ENCODE measurements at regions not wholly inside any gene's neighbourhood (a gene's known extent, or its start where the extent isn't known, plus 50 kb on each side); places are given as distances from the start of the nearest gene placed in this dataset.

GRCh38 chr3:18771931-18772330 is 346.8 kb upstream of the SATB1 start:
- ATAC-seq, result no peak

- no peak for ATAC-seq
Observed at GRCh38 chr3:18770800-18771199, 345.7 kb upstream of the SATB1 start.

DNA sequence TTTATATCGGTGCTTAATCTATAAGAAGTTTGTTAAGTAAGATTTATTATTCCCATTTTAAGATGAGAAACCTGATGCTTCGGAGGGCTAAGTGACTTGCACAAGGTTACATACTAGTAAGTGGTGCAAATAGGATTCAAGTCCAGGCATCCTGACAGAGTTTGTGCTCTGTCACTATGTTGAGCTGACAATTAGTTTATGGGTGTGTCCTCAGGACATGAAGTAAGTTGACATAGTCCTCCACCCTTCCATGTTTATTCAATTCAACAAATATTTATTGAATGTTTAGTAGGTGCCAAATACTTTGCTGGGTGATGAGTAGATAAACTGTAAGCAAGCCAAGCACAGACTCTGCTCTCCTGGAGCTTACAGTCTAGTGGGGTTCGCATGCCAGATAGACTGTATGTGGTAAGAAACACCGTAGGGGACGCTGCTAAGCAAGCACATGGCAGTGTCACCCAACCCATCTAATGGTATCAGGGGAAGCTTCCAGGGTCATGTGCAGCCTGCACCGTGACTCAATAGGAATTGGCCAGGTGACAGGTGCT is 342.7 kb upstream of the SATB1 start:
- no peak for ATAC-seq

GRCh38 chr3:18766974-18767373 is 341.8 kb upstream of the SATB1 start:
- no peak for ATAC-seq

GRCh38 chr3:18765662-18766061 is 340.5 kb upstream of the SATB1 start:
- ATAC-seq, result no peak

DNA sequence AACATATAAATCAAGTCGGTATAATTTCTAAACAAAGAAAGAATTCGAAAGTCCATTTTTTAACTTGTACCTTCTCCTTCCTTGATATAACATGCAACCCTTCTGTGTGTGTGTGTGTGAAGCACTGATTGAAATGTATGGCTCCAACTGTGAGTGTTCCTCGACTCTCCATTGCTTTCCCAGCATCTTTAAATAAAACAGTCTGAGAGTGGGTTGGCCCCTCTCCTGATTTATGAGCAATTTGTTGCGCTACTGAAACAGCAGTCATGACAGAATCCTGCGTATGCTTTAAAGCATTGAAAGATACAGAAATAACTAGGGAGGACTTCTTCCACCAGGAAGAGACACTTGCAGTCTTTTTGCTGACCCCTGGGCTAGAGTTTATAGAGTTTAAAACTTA is 340.0 kb upstream of the SATB1 start:
- no peak for ATAC-seq

DNA sequence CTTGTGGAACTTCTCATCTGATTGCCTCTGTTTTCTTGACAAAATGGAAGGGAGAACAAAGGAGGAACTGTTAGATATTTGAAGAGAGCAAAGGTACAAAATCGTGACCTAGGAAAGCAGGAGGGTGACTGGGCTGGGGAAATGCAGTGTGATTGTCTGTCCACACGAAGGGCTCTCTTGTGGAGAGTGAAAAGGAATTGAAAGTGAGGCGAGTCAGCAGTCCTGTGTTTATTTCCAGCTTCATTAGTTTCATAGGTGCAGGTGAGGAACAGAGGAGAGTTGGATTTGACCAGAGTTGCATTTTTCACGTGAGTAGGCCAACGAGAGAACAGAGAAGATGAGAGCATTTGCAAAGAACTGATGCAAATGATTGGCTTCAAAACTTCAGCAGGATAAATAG is 336.4 kb upstream of the SATB1 start:
- no peak for ATAC-seq

GRCh38 chr3:18758047-18758704 is 333.0 kb upstream of the SATB1 start:
- ATAC-seq, result peak; percentile 87 to 93

- ATAC-seq, result no peak
Observed at GRCh38 chr3:18757476-18757875, 332.3 kb upstream of the SATB1 start.

- peak; percentile 69 to 83 for ATAC-seq
Observed at GRCh38 chr3:18752273-18752934, 327.3 kb upstream of the SATB1 start.

- ATAC-seq, result no peak
Observed at GRCh38 chr3:18751514-18751913, 326.4 kb upstream of the SATB1 start.

- ATAC-seq, result no peak
Observed at GRCh38 chr3:18747383-18747782, 322.2 kb upstream of the SATB1 start.

- ATAC-seq, result no peak
Observed at GRCh38 chr3:18745472-18745871, 320.3 kb upstream of the SATB1 start.

GRCh38 chr3:18744472-18744871 is 319.3 kb upstream of the SATB1 start:
- ATAC-seq, result no peak

DNA sequence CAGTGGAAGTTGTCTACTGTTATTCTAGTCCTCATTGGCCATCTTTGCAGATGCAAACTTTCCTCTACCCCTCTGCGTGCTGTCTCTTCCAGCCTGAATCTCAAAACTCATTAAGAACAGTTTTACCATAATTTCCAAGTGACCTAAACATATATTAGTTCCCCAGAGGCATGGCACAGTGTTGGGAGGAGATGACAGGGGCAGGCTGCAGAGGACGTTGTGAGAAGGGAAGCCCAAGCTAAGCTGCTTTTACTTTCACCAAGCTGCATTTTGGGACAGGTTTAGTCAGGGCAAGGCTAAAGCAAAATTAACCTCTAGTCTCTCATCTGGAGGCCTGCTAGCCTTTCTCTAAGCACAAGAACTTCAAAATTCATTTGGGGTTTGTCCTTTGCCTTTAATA is 318.6 kb upstream of the SATB1 start:
- ATAC-seq, result no peak

GRCh38 chr3:18740631-18741583 is 315.8 kb upstream of the SATB1 start:
- ATAC-seq, result peak; percentile 72

DNA sequence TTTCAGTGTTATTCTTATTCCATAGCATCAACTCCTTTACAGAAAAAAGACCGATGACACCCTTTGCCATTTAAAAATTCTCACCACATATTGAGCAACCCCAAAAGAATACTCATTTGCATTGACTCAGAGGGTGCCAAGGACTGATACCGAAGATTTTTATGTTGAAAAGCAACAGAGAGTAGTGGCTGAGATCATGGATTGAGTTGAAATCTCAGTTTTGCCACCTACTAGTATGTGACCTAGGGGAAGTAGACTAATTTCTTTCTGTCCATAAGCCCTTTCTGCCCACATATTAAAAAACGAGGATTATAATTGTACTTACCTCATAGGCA is 313.9 kb upstream of the SATB1 start:
- ATAC-seq, result peak; percentile 42 to 47

- ATAC-seq, result no peak
Observed at GRCh38 chr3:18738393-18739098, 313.4 kb upstream of the SATB1 start.

GRCh38 chr3:18735005-18735404 is 309.9 kb upstream of the SATB1 start:
- ATAC-seq, result no peak

GRCh38 chr3:18734309-18734708 is 309.2 kb upstream of the SATB1 start:
- no peak for ATAC-seq

DNA sequence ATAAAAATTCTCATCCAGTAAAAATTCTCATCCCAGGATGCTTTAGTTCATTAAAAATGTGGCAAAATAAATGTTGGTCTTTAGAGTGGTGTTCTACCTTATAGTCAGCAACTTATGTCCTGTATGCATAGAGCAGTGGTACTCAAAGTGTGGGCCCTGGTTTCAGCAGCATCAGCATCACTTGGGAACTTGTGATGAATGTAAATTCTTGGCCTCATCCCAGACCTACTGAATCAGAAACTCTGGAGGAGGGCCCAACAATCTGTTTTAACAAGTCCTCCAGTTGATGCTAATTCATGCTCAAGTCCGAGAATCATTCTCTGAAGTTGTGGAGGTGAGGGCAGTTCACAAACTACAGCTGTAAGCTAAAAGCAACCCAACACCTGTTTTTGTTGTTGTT is 307.3 kb upstream of the SATB1 start:
- no peak for ATAC-seq

DNA sequence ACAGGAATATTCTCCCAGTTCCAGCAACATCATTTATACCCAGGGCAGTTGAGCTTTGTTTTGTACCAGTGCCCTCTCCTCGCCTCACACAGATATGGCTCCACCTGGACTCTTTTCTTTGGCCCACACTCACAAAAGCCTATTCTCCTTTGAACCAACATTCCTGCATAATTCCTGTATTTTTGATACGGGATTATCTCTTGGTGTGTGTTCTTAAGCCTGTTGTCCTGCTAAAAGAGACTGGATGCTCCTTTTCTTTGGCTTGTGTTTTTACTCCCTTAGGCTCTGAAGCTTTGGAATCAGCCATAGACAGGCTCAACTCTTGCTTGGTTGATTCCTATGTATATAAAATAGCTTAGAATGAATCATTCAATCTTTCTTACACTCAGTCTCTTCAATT is 305.4 kb upstream of the SATB1 start:
- no peak for ATAC-seq

- no peak for ATAC-seq
Observed at GRCh38 chr3:18729671-18730070, 304.5 kb upstream of the SATB1 start.

All from activated CD4-positive, CD25-positive, alpha-beta regulatory T cell treated with anti-CD3 and anti-CD28 coated beads, Interleukin-2, amount 50 U/mL, for 24 hours (primary cell).